Hepatic stellate cell (primary cell): ENCODE measurements at regions not wholly inside any gene's neighbourhood (a gene's known extent, or its start where the extent isn't known, plus 50 kb on each side); places are given as distances from the start of the nearest gene placed in this dataset.
"Not testable (repeated sequence)": the region's sequence is repeated elsewhere in the genome, so short reads cannot be mapped to it uniquely, and the experiment has no call there.

ENCODE experiments used
- DNase-seq: peaks from one replicate; pipeline ENCODE4 v3.0.0; 2011; ENCODE audit warnings: low spot score

GRCh38 chr6:85283436-85283835 lies 166.4 kb upstream of the NT5E start:
- DNase-seq: no peak

GRCh38 chr6:85278466-85279035 lies 171.3 kb upstream of the NT5E start:
- no peak for DNase-seq

DNA sequence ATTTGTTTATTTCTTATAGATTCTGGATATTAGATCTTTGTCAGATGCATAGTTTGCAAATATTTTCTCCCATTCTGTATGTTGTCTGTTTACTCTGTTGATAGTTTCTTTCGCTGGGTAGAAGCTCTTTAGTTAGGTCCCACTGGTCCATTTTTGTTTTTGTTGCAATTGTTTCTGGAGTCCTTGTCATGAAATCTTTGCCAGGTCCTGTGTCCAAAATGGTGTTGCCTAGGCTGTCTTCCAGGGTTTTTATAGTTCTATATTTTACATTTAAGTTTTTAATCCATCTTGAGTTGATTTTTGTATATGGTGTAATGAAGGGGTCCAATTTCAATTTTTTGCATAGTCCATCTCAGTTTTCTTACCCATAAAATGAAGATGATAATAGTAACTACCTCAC lies 173.9 kb upstream of the NT5E start:
- DNase-seq: not testable (repeated sequence)

DNA sequence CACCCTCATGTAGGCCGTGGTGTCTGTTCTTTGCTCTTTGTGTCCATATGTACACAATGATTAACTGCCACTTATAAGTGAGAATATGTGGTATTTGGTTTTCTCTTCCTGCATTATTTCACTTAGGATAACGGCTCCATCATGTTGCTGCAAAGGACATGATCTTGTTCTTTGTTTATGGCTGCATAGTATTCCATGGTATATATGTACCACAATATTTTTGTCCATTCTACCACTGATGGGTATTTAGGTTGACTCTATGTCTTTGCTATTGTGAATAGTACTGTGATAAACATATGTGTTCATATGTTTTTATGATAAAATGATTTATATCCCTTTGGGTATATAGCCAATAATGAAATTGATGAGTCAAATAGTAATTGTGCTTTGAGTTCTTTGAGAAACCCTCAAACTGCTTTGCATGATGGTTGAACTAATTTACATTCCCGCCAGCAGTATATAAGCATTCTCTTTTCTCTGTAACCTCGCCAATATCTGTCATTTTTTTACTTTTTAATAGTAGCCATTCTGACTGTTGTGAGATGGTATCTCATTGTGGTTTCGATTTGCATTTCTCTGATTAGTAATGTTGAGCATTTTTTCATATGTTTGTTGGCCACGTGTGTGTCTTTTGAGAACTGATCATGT lies 174.4 kb upstream of the NT5E start:
- DNase-seq: no peak

DNA sequence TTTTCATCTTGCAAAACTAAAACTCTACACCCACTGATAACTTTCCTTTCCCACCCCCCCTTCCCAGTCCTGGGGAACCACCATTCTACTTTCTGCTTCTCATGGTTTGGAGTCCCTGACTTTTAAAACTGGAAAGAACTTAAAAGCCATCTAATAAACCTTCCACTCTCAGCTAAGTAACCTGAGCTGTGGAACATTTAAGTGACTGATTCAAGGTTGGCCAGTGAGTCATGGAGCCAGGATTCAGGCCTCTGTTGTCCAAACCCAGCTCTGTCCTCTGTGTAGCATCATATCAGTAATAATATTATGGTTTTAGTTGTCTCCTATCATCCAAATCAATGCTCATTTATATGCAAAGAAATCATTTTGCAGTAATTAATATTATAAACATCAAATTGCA lies 176.0 kb upstream of the NT5E start:
- DNase-seq: no peak

DNA sequence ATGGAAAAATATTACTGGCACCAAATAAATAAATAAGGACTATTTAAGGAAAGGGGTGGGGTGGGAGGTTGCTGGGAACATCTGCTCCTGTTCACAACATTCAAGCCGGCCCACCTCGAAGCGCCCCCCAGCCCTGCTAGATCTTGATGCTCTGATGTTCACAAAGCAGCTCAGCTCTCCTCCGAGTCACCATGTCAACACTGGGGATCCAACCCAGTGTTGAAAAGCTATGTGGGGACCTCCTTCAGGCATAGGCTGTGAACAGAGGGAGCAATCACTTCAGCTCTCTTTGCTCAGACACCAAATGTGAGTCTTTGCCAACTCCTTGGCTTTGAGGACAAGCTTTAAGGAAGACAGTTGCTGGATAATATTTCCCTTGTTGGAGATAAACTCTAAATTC lies 176.8 kb upstream of the NT5E start:
- no peak for DNase-seq

DNA sequence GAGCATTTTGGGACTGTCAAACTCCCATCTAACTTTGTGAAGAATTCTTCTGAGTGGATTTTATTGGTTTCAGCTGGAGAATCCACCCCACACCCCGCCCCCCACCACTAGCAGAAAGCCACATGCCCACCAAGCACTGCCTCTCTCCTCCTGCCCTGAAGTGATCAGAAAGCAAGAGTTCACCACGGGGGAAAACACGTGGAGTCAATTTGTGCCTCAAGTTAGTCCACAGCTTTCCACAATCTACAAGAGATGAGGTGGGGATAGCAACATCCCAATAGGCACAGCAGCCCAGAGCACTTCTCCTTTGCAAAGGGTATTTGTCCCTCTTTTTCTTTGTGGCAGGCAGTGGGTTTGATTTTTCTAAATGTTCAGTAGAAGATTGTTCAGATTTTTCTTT lies 177.3 kb upstream of the NT5E start:
- no peak for DNase-seq

DNA sequence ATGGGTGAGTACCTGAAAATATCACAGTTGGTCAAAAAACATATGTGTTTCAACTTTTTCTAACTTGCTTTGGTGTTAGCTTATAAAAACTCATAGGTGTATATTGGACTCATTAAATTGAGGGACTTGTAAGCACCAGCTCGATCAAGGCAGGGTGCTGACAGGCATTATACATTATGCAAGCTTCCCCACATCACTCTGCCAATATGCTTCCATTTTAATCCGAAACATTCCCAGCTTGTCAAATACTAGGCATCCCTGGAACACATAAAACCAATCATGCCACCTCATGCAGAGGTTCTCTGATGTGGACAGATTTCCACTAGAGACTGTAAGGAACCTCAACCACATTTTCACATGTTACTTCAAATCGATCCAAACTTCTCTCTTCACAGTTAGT lies 187.3 kb upstream of the NT5E start:
- DNase-seq: no peak

DNA sequence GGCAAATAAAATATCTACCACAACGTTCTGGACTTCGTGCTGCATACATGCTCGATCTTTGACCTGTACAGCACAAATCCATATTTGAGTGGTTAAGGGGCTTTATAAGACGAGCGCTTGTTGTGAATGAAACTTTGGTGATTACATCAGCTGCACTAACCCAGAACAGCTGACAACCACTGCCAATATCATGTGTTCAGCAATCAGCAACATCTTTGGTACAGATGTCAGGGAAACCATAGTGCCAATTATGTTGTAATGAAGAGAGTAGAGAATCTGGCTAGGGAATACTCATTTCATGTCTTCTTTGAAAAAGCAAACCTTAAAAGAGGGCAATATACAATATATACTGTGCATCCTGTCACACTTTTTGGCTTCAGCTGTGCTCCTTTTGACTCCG lies 188.6 kb upstream of the NT5E start:
- DNase-seq: no peak

DNA sequence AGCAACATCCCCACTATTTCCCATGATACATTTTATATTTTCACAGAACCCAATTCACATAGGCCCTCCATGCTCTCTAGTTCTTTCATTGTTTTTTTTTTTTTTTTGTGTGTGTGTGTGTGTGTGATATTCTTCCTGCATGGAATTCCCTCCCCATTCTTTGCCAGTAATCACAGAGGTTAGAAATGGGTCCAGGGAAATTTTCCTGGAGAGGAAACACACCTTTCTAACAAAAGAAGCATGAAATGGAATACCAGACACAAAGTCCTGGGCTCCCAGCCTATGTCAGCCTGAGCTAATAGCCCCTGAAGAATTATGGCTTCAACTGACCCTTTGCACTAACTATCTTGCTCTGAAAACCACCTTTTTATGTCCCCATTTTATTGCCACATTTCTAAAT lies 194.2 kb upstream of the NT5E start:
- no peak for DNase-seq

DNA sequence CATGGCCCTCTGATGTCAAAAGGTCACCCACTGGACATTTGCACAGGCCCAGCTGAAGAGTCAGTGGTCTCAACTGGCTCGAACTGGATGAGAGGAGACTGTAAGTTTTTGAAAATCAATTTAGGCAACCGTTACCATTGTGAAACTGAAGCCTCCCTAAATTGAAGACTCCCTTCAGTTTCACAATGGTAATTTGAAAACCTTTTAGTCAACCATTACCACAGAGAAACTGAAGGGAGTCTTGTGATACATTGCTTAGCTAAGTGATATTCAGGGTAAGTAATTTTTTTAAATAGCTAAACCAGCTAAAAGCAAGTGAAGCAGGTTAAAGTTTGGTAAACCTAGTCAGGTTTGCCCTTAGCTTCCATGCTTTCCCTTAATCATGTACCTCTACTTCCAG lies 197.3 kb upstream of the NT5E start:
- DNase-seq: no peak

GRCh38 chr6:85252085-85252484 lies 197.8 kb upstream of the NT5E start:
- DNase-seq: no peak

DNA sequence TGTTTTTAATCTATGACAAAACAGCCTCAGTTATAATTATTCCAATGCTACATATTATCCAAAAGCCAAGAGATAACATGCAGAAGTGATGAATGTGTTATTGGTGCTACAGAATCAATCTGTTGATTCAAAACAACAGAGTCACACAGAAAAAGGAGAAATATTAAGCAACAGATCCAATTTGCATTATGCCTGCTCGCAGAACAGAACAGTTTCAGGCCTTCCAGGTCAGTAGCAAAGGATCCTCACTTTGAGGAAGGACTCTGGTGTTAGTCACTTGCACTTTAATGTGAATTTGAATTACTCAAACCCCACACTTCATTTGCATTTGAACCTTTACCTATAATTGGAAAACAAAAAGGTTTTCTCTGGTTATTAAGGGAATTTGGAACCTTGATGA lies 198.6 kb upstream of the NT5E start:
- DNase-seq: no peak

- DNase-seq: no peak
These were observed 199.2 kb upstream of the NT5E start for GRCh38 chr6:85250586-85251220.

DNA sequence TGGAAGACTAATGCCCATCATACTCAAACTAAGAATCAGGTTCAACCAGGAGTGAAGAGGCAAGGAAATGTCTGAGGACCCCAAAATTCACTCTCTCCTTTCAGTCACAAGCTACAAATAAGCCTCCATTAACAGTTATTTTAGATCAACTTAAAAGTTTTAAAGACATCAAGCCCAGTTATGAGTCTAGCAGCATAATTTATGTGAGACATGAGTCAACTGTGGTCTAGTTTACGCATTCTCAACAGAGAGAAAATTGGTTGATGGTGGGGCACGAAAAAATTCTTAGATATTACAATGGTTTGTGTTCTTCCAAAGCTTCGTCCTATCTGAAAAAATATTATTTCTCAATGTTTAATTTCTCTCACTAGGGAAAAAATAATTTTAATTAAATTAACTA lies 204.9 kb upstream of the NT5E start:
- no peak for DNase-seq

- no peak for DNase-seq
These were observed 208.3 kb upstream of the NT5E start for GRCh38 chr6:85241498-85242052.

DNA sequence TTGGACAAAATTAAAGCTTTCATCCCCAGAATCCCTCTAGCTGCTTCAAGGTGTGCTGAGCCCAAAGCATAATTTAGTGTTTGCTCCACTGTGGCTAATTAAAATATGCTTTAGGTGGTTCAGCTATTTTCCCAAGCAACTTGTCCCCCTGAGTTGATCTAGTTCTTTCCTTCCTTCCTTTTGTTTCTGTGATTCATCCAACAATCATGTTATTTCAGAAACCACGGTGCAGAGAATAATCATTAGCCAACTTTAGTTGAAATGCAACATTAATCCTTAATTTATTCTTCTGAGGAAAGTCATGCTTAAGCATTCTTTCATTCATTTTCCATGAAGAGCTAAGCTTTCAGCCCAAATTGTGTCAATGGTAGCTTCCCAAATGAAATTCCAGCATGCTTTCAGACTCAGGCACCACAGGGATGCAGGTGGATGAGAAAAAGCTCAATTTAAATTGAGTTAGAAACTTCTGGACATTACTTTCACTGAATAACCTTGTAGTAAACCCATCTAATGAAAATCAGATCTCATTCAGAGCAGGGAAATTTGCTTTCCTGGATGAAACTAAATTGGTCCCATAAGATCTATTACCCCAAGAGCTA lies 209.0 kb upstream of the NT5E start:
- no peak for DNase-seq

DNA sequence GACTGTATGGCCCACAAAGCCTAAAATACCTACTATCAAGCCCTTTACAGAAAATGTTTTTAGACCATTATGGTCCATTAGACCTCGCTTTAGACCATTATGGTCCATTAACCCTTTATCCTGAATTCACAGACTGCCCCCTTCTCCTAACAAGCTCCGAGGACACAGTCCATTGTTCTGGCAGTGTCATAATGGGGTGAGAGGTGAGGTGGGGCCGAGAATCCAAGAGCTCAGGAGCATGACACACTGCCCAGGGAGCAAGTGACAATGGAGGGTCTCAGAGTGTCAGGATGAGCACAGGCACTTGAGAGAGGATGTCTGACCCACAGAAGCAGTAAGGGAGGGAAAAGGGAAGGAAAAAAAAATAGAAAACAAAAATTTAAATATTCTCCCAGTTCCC lies 212.4 kb upstream of the NT5E start:
- DNase-seq: no peak

DNA sequence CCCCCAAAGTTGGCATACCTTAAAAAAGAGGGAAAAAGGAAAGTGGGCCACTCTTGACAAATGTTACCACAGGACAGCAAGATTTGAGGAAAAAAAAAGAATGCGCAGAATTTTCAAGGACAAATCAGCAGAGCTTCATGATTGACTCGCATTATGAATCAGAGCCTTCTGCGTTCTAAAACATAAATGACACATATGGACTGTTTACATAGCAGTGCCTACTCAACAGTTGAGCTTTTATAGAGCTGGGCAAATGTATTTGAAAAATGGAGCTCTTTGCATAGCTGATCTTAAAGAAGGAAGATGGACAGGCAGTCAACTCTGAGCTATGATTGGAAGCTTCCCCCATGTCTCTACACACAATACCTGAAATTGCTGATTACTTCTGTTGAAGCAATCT lies 213.2 kb upstream of the NT5E start:
- DNase-seq: no peak

DNA sequence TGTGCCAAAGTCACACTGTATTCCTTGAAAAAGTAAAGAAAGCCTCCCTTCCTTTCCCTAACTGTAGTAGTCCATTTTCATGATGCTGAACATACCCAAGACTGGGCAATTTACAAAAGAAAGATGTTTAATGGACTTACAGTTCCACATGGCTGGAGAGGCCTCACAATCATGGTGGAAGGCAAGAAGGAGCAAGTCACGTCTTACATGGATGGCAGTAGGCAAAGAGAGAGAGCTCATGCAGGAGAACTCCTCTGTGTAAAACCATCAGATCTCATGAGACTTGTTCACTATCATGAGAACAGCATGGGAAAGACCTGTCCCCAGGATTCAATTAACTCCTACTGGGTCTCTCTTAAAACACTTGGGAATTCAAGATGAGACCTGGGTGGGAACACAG lies 222.5 kb upstream of the NT5E start:
- not testable (repeated sequence) for DNase-seq

GRCh38 chr6:85212794-85213193 lies 237.1 kb upstream of the NT5E start:
- DNase-seq: not testable (repeated sequence)

GRCh38 chr6:85195243-85195642 lies 254.6 kb upstream of the NT5E start:
- no peak for DNase-seq

DNA sequence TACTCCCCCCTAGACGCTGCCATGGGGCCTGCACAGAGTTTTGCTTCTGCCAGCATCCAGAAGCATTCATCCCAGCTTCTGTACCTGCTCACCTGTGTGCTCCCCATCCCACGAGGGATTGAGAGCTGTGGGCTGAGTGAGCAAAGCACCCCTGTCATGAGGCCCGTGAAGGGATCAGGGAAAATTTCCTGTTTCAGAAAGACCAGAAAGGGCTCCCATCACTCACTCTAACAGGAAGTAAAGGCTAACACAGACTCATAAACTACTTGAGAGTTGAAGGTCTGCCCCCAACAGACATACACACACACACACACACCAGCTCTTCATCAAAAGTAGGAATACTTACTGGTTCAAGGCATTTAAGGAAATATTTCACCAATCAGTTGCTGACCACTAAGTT lies 256.5 kb upstream of the NT5E start:
- DNase-seq: no peak
